ENCODE measurements at regions not wholly inside any gene's neighbourhood (a gene's known extent, or its start where the extent isn't known, plus 50 kb on each side); places are given as distances from the start of the nearest gene placed in this dataset.

DNA sequence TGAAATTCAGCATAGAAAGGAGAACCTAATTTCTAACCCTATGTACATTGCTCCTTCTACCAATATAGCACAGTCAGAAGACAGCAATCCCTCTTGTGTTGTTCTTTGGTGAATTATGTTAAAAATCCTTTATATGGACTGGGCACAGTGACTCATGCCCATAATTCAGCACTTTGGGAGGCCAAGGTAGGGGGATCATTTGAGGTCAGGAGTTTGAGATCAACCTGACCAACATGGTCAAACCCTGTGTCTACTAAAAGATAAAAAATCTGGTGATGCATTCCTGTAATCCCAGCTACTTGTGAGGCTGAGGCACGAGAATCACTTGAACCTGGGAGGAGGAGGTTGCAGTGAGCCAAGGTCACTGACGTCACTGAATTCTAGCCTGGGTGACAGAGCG is 195.6 kb downstream of the TMX3 start:
- TF ChIP-seq, protein P1, sequence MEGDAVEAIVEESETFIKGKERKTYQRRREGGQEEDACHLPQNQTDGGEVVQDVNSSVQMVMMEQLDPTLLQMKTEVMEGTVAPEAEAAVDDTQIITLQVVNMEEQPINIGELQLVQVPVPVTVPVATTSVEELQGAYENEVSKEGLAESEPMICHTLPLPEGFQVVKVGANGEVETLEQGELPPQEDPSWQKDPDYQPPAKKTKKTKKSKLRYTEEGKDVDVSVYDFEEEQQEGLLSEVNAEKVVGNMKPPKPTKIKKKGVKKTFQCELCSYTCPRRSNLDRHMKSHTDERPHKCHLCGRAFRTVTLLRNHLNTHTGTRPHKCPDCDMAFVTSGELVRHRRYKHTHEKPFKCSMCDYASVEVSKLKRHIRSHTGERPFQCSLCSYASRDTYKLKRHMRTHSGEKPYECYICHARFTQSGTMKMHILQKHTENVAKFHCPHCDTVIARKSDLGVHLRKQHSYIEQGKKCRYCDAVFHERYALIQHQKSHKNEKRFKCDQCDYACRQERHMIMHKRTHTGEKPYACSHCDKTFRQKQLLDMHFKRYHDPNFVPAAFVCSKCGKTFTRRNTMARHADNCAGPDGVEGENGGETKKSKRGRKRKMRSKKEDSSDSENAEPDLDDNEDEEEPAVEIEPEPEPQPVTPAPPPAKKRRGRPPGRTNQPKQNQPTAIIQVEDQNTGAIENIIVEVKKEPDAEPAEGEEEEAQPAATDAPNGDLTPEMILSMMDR (IDR thresholded peaks at IDR 0.05; ENCODE audit: low read length): no peak
- TF ChIP-seq EZH2 (IDR thresholded peaks at IDR 0.05; ENCODE audit: borderline replicate concordance, low read length): no peak

All from OCI-LY1 (cell line).